ENCODE measurements at regions not wholly inside any gene's neighbourhood (a gene's known extent, or its start where the extent isn't known, plus 50 kb on each side); places are given as distances from the start of the nearest gene placed in this dataset.

DNA sequence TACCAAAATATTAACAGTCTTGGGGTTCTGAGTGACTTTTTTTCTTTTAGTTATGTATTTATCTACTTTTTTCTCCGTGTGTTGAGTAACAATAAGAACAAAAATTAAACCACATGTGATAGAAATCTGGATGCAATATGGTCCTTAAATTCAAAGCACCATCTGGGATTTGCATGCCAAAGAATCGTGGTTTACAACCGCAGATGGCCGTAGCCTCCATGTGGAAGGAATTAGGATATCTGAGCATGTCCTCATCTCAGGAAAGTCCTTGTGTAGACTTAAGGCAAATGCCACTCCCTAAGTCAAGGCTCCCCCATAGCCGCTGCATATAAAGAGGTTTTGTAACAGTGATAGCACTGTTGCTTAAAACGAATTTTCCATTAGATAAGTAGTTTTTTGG is 304.0 kb downstream of the ZEB1 start:
- TF ChIP-seq CTCF (IDR thresholded peaks at IDR 0.05): peak in 1 of 2 donors; percentile 6
- TF ChIP-seq EP300 (IDR thresholded peaks at IDR 0.05): no peak
